Smooth muscle cell (in vitro differentiated cells): ENCODE measurements at regions not wholly inside any gene's neighbourhood (a gene's known extent, or its start where the extent isn't known, plus 50 kb on each side); places are given as distances from the start of the nearest gene placed in this dataset.
"Not testable (repeated sequence)": the region's sequence is repeated elsewhere in the genome, so short reads cannot be mapped to it uniquely, and the experiment has no call there.

Source experiments
- DNase-seq: peaks from one replicate; lab custom pipeline; 2025; ENCODE audit not compliant: unreplicated experiment; lab: John Stamatoyannopoulos, UW
- H2AFZ ChIP-seq: fragments of 200-600 bp; sonication (generic); 2 replicates; pipeline ENCODE4 v1.6.0; 2016; ENCODE audit warnings: antibody characterized with exemption, low read depth, mild to moderate bottlenecking
- H3F3A ChIP-seq: fragments of 200-600 bp; sonication (generic); 2 replicates; pipeline ENCODE4 v1.6.0; 2017; ENCODE audit warnings: antibody characterized with exemption, low read depth
- H3K27ac ChIP-seq: fragments of 200-600 bp; sonication (generic); 2 replicates; pipeline ENCODE4 v1.5.1; 2016; ENCODE audit warnings: low read depth, mild to moderate bottlenecking
- H3K27me3 ChIP-seq: fragments of 200-600 bp; sonication (generic); 2 replicates; pipeline ENCODE4 v1.6.1; 2016; ENCODE audit warnings: low read depth, mild to moderate bottlenecking
- H3K36me3 ChIP-seq: fragments of 200-600 bp; sonication (generic); 2 replicates; pipeline ENCODE4 v1.5.1; 2016; ENCODE audit warnings: low read depth
- H3K4me1 ChIP-seq: fragments of 200-600 bp; sonication (generic); 2 replicates; pipeline ENCODE4 v1.5.1; 2016; ENCODE audit warnings: low read depth
- H3K4me2 ChIP-seq: fragments of 200-600 bp; sonication (generic); 2 replicates; pipeline ENCODE4 v1.6.0; 2016; ENCODE audit warnings: mild to moderate bottlenecking
- H3K4me3 ChIP-seq: fragments of 200-600 bp; sonication (generic); 2 replicates; pipeline ENCODE4 v1.5.1; 2016; ENCODE audit warnings: mild to moderate bottlenecking
- H3K79me2 ChIP-seq: fragments of 200-600 bp; sonication (generic); 2 replicates; pipeline ENCODE4 v1.6.0; 2016; ENCODE audit warnings: low read depth, mild to moderate bottlenecking
- H3K9ac ChIP-seq: fragments of 200-600 bp; sonication (generic); 2 replicates; pipeline ENCODE4 v1.6.0; 2016; ENCODE audit warnings: low read depth
- H3K9me3 ChIP-seq: fragments of 200-600 bp; sonication (generic); replicated peaks from 2 replicates; pipeline ENCODE4 v1.5.1; 2016; ENCODE audit warnings: low read depth
- H4K20me1 ChIP-seq: fragments of 200-600 bp; sonication (generic); 2 replicates; pipeline ENCODE4 v1.6.0; 2016; ENCODE audit warnings: low read depth
- WGBS: methylation state at CpG from one replicate; pipeline ENCODE4 v1.1.7; 2016; ENCODE audit warnings: low lambda C conversion rate; 5-methylcytosine and 5-hydroxymethylcytosine counted together
- TF ChIP-seq, protein P1 (sequence below): fragments of 200-600 bp; sonication (generic); IDR thresholded peaks from 2 replicates; pipeline ENCODE4 v1.5.1; 2017; ENCODE audit warnings: borderline replicate concordance, mild to moderate bottlenecking, antibody characterized with exemption; ENCODE audit not compliant: insufficient read depth, poor library complexity, severe bottlenecking

DNA sequence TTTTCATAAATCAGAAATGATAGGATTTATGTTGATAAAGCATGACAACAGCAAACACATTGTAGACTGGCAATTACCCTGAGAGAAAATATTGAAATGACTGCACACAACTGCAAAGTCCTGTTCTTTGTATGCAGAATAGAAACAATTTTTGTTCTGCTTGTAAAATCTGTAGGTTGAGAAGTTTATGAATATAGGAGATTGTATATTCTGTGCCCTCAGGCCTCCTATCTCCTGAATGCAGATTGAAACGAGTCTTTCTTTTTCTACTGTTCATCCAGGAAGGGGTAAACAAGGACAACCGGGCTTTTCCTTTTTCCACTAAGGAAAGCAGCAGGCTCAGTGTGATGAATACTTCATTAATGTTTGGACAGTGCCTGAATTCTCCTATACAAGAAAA, 95.0 kb upstream of the HAPLN1 start:
- no peak overlapping the region for H3K27ac ChIP-seq
- no peak overlapping the region for H2AFZ ChIP-seq
- H3K36me3 ChIP-seq: no peaks in the 10 kb centered on the region
- no peak overlapping the region for H3K4me2 ChIP-seq
- H3K27me3 ChIP-seq: no peaks in the 10 kb centered on the region
- TF ChIP-seq, protein P1, sequence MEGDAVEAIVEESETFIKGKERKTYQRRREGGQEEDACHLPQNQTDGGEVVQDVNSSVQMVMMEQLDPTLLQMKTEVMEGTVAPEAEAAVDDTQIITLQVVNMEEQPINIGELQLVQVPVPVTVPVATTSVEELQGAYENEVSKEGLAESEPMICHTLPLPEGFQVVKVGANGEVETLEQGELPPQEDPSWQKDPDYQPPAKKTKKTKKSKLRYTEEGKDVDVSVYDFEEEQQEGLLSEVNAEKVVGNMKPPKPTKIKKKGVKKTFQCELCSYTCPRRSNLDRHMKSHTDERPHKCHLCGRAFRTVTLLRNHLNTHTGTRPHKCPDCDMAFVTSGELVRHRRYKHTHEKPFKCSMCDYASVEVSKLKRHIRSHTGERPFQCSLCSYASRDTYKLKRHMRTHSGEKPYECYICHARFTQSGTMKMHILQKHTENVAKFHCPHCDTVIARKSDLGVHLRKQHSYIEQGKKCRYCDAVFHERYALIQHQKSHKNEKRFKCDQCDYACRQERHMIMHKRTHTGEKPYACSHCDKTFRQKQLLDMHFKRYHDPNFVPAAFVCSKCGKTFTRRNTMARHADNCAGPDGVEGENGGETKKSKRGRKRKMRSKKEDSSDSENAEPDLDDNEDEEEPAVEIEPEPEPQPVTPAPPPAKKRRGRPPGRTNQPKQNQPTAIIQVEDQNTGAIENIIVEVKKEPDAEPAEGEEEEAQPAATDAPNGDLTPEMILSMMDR: no peak
- DNase-seq: no peak
- no peaks in the 10 kb centered on the region for H3K9me3 ChIP-seq
- H3K4me3 ChIP-seq: no peak overlapping the region
- no peaks in the 10 kb centered on the region for H4K20me1 ChIP-seq
- H3K79me2 ChIP-seq: no peaks in the 10 kb centered on the region
- H3F3A ChIP-seq: no peaks in the 10 kb centered on the region
- H3K9ac ChIP-seq: no peak overlapping the region
- 89% methylated on average over 2 of the region's 2 CpGs for WGBS
- no peaks in the 10 kb centered on the region for H3K4me1 ChIP-seq

DNA sequence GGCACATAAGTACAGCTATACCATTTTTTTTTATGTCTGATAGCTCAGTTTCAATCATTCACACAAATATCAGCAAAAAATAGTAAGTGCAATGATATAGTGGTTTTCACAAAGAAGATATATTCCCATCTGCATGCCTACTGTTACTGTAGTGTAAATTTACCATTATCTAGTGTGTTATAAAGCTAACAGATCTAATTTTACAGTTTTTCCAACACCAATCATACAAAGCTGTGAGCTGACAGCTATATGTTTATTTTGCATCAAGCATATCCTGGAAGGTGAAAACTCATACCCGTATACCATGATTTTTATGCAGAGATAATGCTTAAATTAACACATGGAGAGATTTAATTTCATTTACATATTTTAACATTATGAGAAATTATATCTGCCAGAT, 89.9 kb upstream of the HAPLN1 start:
- Histone ChIP-seq H3K9me3 (no peaks in the 10 kb centered on the region), H3K27ac (no peak overlapping the region), H4K20me1 (no peaks in the 10 kb centered on the region), H2AFZ (no peak overlapping the region), H3K4me2 (no peak overlapping the region), H3K4me1 (no peaks in the 10 kb centered on the region), H3K27me3 (no peaks in the 10 kb centered on the region), H3K36me3 (no peaks in the 10 kb centered on the region), H3F3A (no peaks in the 10 kb centered on the region), H3K4me3 (no peak overlapping the region), H3K79me2 (no peaks in the 10 kb centered on the region), H3K9ac (no peak overlapping the region)
- 95% methylated on average over 1 of the region's 1 CpG for WGBS
- TF ChIP-seq, protein P1: no peak
- no peak for DNase-seq

DNA sequence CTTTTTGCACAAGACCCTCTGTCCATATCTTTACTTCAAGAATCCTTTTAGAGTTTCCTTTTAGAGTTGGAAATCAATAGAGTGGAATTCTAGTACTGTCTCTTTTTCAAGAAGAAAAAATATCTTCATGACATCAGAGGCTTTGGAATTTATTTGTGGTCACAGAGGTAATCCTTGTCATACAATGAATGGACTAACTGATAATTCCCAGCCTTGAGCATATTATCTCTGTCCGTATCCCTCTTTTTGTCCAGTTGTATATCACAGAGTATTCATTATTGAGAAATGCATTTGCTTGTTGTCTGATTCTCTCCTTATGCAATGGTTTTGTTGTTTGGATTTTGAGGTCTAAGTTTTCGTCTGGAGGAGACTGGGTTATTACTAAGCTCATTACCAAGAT, 82.0 kb upstream of the HAPLN1 start:
- no peak overlapping the region for H3K4me3 ChIP-seq
- H4K20me1 ChIP-seq: no peaks in the 10 kb centered on the region
- H2AFZ ChIP-seq: peak overlapping the region; percentile 39
- no peak overlapping the region for H3K9ac ChIP-seq
- peak overlapping the region; percentile 29 for H3K27ac ChIP-seq
- no peaks in the 10 kb centered on the region for H3K79me2 ChIP-seq
- no peak for DNase-seq
- TF ChIP-seq, protein P1: no peak
- no peaks in the 10 kb centered on the region for H3F3A ChIP-seq
- no peaks in the 10 kb centered on the region for H3K9me3 ChIP-seq
- no peaks in the 10 kb centered on the region for H3K27me3 ChIP-seq
- 9% methylated on average over 2 of the region's 2 CpGs for WGBS
- no peaks in the 10 kb centered on the region for H3K36me3 ChIP-seq
- H3K4me2 ChIP-seq: peak overlapping the region; percentile 61
- H3K4me1 ChIP-seq: peaks cover 10% of the 10 kb centered on the region

DNA sequence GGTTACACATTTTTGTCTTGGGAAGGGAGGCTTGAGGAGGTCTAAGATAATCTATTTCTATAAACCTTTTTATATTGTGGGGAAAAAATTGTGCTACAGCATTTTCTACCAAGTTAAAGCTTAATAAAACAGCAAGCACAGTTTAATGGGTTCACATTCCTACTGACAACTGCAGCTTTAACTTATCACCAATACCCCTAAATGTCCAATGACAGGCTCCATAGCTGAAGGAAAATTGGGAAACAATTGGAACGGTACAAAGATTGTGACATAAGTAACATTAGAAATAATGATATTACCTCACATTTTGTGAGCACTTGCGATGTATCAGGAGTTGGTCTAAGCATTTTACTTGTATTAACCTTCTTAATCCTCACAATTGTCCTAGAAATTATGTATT, 79.5 kb upstream of the HAPLN1 start:
- no peak for DNase-seq
- Histone ChIP-seq H3K27ac (no peak overlapping the region), H3K36me3 (no peaks in the 10 kb centered on the region), H3K9ac (no peak overlapping the region), H2AFZ (no peak overlapping the region), H3K4me2 (no peak overlapping the region), H3K79me2 (no peaks in the 10 kb centered on the region), H3K4me3 (no peak overlapping the region), H3K27me3 (no peaks in the 10 kb centered on the region), H3F3A (no peaks in the 10 kb centered on the region), H3K9me3 (no peaks in the 10 kb centered on the region), H4K20me1 (no peaks in the 10 kb centered on the region), H3K4me1 (peaks cover 10% of the 10 kb centered on the region)
- WGBS: 81% methylated on average over 2 of the region's 2 CpGs
- TF ChIP-seq, protein P1: no peak

DNA sequence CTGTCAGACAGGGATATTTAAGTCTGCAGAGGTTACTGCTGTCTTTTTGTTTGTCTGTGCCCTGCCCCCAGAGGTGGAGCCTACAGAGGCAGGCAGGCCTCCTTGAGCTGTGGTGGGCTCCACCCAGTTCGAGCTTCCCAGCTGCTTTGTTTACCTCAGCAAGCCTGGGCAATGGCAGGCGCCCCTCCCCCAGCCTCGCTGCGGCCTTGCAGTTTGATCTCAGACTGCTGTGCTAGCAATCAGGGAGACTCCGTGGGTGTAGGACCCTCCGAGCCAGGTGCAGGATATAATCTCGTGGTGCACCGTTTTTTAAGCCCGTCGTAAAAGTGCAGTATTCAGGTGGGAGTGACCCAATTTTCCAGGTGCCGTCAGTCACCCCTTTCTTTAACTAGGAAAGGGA, 78.4 kb upstream of the HAPLN1 start:
- not testable (repeated sequence) for H3K36me3 ChIP-seq, H3K9me3 ChIP-seq, H2AFZ ChIP-seq, H3K9ac ChIP-seq, H3K79me2 ChIP-seq, H4K20me1 ChIP-seq, H3K4me3 ChIP-seq, H3F3A ChIP-seq, H3K4me1 ChIP-seq, H3K4me2 ChIP-seq, H3K27ac ChIP-seq, H3K27me3 ChIP-seq, DNase-seq
- WGBS: 46% methylated on average over 11 of the region's 11 CpGs
